NCI-H2081 treated with DMSO at 0.1 percent for 48 hours (cell line): ENCODE measurements at regions not wholly inside any gene's neighbourhood (a gene's known extent, or its start where the extent isn't known, plus 50 kb on each side); places are given as distances from the start of the nearest gene placed in this dataset.
"Not testable (repeated sequence)": the region's sequence is repeated elsewhere in the genome, so short reads cannot be mapped to it uniquely, and the experiment has no call there.

Experiments
- DNase-seq: peaks from one replicate; lab custom pipeline; 2025; lab: John Stamatoyannopoulos, UW

DNA sequence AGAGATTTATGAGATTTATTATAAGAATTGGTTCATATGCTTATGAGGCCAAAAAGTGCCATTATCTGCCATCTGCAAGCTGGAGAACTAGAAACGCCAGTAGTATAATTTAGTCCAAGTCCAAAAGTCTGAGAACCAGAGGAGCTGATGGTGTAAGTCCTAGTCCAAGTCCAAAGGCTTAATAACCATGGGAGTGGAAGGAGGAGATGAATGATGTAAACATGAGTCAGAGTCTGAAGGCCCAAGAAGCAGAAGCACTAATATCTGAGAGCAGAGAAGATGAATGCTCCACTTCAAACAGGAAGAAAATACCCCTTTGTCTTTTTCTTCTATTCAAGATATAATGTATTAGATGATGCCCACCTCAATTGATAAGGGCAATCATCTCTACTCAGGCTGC, 185.7 kb downstream of the CGGBP1 start:
- DNase-seq: no peak

DNA sequence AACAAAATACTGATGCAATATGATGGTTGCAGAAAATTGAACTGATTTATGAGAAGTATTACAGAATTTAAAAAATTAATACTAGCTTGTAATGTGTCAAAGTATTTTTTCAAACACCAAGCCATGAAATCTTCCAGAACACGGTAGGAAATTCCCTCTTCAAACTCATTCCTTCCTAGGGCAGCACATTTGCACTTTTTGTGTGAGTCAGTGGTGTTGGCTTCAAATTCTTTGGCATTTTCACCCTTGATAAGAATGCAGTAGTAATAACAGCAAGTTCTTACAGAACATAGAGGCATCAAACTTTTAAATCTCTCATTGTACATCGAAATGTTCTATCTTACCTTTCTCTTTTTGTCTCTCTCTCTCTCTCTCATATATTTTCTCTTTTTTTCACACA, 191.8 kb downstream of the CGGBP1 start:
- no peak for DNase-seq

DNA sequence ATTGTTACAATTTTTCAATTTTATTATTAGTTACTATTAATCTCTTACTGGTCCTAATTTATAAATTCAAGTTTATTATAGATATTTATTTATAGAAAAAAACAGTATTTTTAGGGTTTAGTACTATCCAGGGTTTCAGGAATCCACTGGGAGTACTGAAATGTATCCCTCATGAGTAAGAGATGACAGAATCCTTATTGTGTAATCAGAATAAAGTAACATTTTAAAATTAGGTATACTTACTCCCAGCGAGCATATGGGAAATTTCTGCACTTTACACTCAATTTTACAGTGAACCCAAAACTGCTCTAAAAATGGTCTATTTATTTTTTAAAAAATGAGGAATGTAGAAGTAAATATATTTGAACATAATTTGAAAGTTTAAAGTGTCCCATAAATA, 202.7 kb downstream of the CGGBP1 start:
- no peak for DNase-seq

DNA sequence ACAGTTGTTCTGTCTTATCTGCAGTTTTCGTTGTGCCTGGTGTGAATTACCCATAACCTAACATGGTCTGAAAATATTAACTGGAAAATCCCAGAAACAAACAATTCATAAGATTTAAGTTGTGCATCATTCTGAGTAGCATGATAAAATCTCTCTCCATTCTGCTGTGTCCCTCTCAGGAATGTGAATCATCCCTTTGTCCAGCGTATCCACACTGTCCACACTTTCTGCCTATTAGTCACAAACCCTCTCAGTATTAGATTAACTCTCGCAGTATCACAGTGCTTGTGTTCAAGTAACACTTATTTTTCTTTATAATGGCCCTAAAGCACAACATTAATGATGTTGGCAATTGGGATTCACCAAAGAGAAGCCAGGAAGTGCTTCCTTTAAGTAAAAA, 203.2 kb downstream of the CGGBP1 start:
- no peak for DNase-seq

DNA sequence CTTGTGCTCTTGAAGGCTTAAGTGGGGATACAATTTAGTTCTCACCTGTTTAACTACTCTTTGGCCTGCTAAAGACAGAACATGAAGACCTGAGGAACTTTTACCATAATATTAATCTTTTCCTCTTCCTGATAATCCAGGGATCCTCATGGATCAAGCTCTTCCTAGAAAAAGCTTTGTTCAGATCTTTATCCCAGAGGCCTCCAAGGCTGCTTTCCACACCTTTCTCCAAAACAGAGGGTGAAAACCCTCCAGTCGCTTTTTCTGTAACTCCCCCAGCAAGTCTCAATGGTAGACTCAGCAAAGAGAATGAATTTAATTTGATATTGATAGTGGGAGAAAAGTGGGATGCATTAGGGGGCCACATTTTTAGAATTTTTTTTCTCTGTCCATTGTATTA, 203.6 kb downstream of the CGGBP1 start:
- no peak for DNase-seq

DNA sequence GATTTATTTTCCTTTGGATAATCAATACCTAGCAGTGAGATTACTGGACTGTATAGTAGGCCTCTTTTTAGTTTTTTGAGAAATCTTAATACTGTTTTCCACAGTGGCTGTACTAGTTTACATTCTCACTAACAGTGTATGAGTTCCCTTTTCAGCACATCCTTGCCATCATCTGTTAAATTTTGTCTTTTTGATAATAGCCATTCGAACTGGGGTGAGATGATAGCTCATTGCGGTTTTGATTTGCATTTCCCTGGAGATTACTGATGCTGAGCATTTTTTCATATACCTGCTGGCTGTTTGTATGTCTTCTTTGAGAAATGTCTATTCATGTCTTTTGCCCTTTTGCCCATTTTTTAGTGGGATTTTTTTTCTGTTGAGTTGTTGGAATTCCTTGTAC, 210.8 kb downstream of the CGGBP1 start:
- no peak for DNase-seq

DNA sequence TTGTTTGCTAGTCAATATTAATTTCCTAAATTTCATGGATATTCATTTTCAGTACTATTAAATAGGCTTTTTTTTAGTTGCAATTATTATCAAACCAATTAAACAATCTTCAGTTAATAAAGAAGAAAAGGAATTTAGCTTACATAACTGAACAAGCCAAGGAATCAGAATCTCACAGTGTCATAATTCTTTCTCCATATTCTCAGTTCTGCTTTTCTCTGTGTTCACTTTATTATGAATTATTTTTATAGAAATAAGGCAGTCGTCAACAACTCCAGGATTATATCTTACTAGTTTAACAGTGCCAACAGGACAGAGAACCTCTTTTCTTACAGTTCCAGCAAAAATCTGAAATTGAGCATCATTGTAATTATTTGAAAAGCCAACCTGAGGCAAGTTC, 221.7 kb downstream of the CGGBP1 start:
- DNase-seq: no peak

DNA sequence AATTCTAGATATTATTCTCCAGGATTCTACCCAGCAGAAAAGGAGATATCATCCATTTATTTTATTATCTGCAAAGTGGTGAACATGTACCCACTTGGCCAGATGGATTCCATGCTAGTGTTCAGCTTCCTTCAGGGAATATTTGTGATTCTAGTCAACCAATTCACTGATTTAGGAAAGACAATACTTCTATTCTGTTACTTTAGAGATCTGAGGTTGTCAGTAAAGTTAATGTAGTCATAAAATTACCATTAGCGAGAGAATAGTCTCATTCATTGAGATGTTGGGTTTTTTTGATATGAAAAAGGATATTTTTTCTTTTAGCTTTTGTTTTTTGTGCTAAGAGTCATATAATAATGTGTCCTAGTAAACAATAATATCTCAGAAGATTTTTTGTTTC, 222.8 kb downstream of the CGGBP1 start:
- no peak for DNase-seq

DNA sequence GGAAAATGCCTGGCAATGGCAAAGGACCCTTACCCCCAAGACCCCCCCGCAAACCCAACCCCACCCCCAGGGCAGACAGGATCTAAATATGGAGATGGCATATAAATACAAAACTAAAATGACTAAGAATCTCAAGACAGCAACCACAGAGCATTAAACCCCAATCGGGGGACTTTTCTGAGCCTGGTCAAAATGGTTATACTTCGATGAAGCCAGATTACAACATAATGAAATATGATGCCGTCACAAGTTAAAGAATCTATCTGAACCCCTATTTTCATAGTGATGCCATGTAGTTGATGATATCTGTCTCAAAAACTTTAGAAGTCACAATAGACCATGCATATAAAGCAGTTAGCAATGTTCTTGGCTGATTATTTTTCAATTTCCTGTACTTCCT, 223.6 kb downstream of the CGGBP1 start:
- no peak for DNase-seq

DNA sequence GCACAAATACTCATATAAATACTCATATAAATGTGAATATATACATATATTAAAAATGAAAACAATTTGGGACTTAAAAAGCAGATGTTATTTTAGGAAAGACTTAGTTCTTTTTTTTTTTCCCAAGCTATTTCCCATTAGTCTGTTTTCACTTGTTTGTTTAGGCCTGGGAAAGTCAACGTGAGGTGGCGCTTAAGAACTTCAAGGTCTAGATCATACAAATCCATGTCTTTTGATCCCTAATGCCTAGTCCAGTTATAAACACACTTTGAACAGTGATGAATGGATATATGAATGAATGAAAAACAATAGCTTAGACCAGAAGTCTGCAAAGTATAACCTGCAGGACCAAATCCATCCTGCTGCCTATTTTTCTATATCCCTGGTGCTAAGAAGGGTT, 224.5 kb downstream of the CGGBP1 start:
- DNase-seq: no peak

DNA sequence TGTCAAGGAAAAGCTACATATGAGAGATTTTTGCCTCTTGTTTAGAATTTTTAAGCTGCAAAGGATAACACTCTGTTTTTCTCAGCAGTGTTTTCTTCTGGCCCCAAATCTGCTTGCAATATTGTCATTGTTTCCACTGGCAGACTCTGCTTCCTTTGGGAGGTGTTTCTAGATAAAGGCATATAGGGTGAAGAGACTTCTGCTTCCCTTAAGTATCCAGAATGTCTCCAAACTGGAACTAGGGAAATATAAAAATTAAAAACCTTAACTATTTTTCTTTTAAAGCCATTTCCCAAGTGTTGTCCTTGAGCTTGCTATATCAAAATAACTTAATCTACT, 225.8 kb downstream of the CGGBP1 start:
- DNase-seq: no peak

DNA sequence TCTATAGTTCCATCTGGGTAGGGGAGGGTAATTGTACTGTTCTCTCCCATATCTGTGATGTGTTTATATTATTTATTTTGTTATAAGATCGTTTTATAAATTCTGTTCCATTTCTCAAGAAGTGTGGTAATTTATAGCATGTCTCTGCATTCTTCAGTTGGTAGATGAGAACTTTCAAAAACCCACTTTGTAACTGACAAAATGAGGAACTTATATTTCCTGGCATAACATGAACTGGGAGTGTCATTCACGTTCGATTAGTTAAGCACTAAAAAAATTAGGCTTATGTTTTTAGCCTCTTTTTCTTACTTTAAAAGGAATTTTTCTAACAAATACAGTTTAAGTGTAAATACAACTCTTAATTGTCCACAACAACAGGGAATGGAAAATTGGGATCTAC, 230.8 kb downstream of the CGGBP1 start:
- no peak for DNase-seq

DNA sequence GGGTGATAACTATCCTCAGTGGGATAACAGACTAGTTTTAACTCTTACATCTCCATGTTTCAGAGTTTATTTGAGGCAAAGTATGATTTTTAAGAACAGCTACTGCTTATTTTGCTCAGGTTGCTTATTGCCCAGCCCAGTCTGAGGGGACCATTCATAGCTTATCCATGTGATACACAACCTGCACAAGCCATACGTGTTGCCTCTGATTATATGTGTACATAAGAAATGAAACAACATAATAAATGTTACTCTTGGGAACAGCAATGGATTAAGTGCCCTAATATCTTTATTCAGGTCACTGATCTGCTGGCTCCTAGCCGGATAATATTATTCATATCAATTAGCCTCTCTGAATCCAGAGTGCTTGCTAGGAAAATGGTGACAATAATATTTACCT, 236.2 kb downstream of the CGGBP1 start:
- DNase-seq: no peak

DNA sequence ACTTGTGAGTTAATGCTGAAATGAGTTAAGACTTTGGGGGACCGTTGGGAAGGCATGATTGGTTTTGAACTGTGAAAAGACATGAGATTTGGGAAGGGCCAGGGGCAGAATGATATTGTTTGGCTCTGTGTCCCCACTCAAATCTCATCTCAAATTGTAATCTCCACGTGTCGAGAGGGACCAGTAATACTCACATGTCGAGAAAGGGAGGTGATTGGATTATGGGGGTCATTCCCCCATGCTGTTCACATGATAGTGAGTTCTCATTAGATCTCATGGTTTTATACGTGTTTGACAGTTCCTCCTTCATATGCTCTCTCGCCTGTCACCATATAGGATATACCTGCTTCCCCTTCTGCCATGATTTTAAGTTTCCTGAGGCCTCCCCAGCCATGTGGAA, 245.3 kb downstream of the CGGBP1 start:
- not testable (repeated sequence) for DNase-seq

DNA sequence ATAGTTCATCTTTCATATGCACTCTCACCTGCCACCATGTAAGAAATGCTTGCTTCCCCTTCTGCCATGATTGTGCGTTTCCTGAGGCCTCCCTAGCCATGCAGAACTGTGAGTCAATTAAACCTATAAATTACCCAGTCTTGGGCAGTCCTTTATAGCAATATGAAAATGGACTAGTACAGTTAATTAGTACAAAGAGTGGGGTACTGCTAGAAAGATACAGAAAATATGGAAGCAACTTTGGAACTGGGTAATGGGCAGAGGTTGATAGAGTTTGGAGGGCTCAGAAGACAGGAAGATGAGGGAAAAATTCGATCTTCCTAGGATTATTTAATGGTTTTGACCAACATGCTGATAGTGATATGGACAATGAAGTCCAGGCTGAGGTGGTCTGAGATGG, 246.9 kb downstream of the CGGBP1 start:
- DNase-seq: no peak

DNA sequence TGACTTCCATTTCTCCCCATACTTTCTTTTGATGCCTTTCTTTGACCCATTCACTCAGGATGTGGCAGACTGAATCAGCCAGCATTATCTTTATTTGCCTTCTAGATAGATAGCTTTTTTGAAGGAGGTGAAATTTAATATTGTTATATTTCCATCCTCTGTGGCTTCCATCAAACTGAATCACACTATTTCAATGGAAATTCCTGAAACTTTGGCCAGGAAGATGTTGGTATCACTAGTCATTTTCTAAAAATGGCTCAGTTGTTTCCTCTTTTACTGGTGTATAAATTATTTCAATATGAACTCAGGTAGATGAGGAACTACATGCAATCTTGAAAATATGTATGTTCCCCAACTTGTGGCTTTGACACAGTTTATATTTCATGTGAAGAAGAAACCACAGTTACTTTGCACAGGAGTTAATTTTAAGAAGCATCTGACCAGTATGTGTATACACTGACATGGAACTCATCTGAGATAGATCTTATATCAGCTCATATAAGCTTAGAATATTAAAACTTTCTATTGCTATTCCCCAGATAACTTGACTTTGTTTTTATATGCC, 248.3 kb downstream of the CGGBP1 start:
- no peak for DNase-seq

DNA sequence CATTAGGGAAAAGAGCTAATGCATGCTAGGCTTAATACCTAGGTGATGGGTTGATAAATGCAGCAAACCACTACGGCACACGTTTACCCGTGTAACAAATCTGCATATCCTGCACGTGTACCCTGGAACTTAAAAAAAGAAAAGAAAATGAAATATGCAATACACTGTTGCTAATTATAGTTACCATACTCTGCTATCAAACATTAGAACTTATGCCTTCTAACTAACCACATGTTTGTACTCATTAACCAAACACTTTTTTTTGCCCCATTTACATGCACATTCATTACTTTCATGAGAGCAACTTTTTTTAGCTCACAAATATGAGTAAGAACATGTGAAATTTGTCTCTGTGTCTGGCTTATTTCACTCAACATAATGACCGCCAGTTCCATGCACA, 253.1 kb downstream of the CGGBP1 start:
- no peak for DNase-seq

DNA sequence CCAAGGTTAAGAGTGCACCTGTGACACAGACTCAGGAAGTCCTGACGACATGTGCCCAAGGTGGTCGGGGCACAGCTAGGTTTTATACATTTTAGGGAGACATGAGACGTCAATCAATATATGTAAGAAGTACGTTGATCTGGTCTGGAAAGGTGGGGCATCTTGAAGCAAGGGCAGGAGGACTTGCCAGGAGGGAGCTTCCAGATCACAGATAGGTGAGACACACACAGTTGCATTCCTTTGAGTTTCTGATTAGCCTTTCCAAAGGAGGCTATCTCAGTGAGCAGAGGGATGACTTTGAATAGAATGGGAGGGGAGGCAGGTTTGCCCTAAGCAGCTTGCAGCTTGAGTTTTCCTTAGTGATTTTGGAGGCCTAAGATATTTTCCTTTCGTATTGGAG, 257.4 kb downstream of the CGGBP1 start:
- no peak for DNase-seq

DNA sequence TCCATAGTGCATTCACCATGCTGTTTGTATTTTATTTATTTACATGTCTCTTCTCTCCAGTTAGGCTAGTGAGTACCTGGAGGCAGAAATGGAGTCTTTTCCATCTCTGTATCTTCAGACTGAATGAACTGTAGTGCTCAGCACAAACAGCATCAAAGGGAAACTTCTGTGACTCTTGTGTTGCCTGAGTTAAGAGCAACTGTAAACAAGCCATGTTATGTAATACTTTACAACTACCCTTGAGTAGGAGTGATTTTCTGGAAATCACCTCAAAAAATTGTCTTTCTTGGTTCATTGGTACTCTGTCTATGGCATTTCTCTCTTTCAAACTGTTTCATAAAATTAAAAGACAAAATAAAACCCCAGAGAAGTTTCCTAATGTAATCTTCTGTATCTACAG, 258.3 kb downstream of the CGGBP1 start:
- no peak for DNase-seq

DNA sequence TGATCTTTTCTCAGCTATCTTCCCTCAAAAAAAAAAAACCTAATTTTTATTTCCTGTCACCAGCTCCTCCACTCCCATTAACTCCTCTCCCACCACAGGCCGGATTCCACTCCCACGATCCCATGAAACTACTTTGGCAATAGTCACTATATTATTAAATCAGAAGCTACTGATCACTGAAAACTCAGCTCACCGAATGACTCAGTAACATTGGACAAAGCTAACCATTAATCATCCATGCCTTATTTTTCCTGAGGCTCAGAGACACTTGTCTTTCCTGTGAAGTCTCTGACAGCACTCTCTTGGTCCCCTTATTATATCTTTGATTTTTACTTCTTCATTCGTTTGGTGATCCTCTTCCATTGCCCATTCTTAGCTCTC, 260.2 kb downstream of the CGGBP1 start:
- no peak for DNase-seq

DNA sequence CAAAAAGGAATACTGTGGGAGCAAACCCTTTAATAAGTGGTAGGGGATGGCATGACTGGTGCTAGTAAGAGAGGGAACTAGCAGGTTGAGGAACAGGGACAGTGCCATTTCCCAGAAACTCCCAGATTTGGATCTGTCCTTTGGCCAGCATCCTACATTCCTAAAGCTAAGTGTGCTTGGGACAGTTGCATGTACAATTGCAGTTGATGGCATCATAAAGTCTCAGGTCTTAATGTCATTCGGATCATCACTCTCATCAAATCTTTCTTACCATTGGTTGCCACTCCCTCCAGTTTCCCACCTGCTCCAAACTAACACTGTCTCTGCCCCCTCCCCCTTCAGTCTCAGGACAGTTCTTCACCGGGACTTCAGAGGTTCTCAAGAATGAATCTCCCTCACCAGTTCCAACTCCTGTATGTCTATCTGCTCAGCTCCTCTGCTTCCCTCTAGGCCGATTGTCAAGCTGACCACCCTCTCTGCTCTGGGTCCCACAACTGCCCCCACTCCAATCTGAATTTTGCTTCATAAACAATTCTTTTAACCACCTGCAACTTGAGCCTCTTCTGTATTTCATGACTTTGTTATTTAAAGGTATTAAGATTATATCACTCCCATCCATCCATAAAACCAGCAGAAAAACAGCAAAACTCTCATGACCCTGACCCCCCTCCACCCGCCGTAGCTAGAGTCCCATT, 260.8 kb downstream of the CGGBP1 start:
- DNase-seq: no peak

DNA sequence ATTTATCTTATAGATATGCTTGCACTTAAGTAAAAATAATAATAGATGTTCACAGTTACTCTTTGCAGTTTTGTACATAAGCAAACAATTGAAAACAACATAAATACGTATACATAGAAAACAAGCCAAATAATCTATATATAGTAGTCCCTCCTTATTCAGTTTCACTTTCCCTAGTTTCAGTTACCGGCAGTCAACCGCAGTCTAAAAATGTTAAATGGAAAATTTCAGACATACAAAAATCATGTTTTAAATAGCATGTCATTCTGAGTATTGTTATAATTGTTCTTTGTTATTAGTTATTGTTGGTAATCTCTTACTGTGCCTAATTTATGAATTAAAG, 262.0 kb downstream of the CGGBP1 start:
- no peak for DNase-seq

DNA sequence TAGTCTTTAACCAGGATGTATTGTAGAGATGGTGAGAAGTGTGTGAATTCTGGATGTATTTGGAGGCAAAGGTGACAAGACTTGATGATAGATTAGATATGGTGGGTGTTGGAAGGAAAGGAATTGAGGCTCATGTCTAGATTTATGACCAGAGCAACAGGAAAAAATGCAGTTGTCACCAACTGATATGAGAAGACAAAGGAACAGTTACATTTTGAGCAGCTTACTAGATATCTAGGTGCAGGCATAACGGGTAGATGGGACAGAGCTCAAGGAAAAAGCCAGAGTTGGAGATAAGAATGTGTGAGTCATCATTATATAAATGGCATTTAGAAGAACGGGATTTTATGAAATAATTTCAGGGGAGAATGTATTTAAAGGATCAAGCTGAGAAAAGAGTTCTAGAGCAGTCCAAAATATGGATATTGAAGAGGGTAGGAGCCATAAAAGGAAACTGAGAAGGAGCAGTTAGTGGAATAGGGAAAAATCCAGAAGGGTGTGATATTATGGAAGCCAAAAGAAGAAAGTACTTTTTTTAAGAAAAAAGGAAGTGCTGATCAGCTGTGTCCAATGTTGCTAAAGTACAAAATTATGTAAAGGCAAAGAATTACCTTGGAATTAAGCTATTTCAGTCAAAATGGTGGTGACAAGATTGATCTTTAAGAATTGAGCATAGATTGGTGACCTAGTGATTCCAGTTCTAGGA, 262.5 kb downstream of the CGGBP1 start:
- no peak for DNase-seq

DNA sequence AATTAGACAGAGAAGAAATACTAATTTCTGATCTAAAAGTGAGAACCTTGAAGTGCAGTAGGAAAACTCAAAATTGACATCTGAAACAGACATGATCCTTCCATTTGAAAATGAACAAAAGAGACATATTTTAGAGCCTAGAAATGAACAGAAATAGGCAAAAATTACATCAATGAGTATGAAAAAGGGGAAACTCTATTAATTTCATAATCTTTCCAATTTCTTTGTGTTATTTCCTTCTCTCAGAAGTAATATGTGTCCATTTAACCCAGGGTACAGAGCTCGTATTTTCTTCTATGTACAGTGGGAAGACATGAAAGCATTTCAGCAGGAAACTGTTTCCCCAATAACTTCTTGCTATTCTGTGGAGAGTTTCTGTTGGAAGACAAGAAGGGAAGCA, 263.1 kb downstream of the CGGBP1 start:
- no peak for DNase-seq
